ENCODE measurements at regions not wholly inside any gene's neighbourhood (a gene's known extent, or its start where the extent isn't known, plus 50 kb on each side); places are given as distances from the start of the nearest gene placed in this dataset.

DNA sequence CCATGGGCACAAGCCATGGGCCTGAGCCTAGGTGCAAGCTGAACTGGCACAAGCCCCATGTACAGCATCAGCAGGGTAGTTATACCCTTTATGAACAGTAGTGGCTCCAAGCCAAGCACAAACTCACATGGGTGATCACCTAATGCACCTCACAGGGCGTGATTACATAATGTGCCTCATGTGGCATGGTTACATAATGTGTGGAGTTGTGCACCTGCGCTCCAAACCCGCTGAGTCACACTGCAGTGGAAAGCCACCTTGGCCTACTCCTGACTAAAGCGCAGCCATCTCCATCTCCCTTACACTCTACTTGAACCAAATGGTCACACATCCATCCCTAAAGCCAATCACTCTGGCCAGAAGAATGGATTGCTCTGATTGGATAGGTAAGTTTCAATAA lies 279.7 kb downstream of the MBD2 start:
- Mint-ChIP-seq H3K27me3 (no peaks in the 10 kb centered on the region), H3K4me3 (no peak overlapping the region), H3K27ac (no peak overlapping the region), H3K9me3 (peaks cover 11 to 19% (median 17%) of the 10 kb centered on the region in 3 donors), H3K4me1 (no peaks in the 10 kb centered on the region), H3K36me3 (no peaks in the 10 kb centered on the region)
- Histone ChIP-seq H3K4me1 (ENCODE audit: control insufficient read depth in 1 of 2, extremely low read depth in 1 of 2, insufficient read depth in 2 of 2, low read length in 2 of 2) (no peaks in the 10 kb centered on the region), H3K27ac (ENCODE audit: low read length) (no peak overlapping the region), H3K4me3 (ENCODE audit: control insufficient read depth in 1 of 2, extremely low read depth in 1 of 2, low read length in 1 of 2) (no peak overlapping the region), H3K9me3 (no peaks in the 10 kb centered on the region), H3K27me3 (replicated peaks in 1 of 2; ENCODE audit: control insufficient read depth in 2 of 2, extremely low read depth in 1 of 2, insufficient read depth in 2 of 2, low read length in 1 of 2) (no peaks in the 10 kb centered on the region), H3K36me3 (ENCODE audit: control insufficient read depth in 2 of 2, extremely low read depth in 1 of 2, insufficient read depth in 1 of 2, low read length in 1 of 2) (no peaks in the 10 kb centered on the region)
- no peak for ATAC-seq (replicated peaks in 1 of 4)
- POLR2A ChIA-PET = interaction anchor here in 1 of 2 donors (0.8 kb wide), 1 partner anchor 17 kb away, joined by 3 read pairs; no protein-coding TSS in a partner anchor
- 40% methylated on average over 1 of the region's 4 CpGs for WGBS (ENCODE audit: insufficient coverage)
- peak in 5 of 35 experiments; percentile 0 to 6 (median 1) for DNase-seq
- CTCF ChIA-PET = no interaction called here

DNA sequence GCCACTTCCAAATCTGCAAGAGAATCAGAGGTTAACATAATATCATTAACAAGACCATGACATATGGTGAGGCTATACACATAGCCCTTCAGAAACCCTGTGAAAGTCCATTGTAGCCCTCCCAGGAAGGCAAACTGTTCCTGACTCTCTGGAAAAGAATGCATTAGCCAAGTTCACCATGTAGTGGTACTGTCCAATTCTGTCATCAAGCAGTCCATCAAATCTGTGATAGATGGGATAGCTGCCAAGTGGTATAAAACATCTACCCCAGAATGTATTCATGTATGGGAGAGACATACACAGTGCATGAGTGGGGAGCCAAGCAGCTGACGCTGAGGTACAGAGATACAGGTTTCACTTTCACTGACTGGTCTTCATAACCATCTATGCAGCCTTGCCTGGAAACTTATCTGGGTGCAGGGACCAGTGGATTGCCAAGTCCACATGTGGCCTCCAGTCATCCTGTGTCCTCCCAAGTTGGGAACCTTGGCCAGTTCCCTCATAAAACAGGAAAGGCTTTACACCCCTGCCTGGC lies 281.1 kb downstream of the MBD2 start:
- WGBS (ENCODE audit: insufficient coverage) = 83% methylated on average over 1 of the region's 1 CpG
- H3K9me3 ChIP-seq = no peaks in the 10 kb centered on the region
- Mint-ChIP-seq H3K9me3 (peaks cover 11 to 19% (median 17%) of the 10 kb centered on the region in 3 donors), H3K36me3 (no peaks in the 10 kb centered on the region), H3K4me3 (no peak overlapping the region), H3K27ac (no peak overlapping the region), H3K27me3 (no peaks in the 10 kb centered on the region), H3K4me1 (no peaks in the 10 kb centered on the region)
- H3K4me1 ChIP-seq (ENCODE audit: control insufficient read depth in 1 of 2, extremely low read depth in 1 of 2, insufficient read depth in 2 of 2, low read length in 2 of 2) = no peaks in the 10 kb centered on the region
- H3K36me3 ChIP-seq (ENCODE audit: control insufficient read depth in 2 of 2, extremely low read depth in 1 of 2, insufficient read depth in 1 of 2, low read length in 1 of 2) = no peaks in the 10 kb centered on the region
- DNase-seq (no peak), ATAC-seq (replicated peaks in 1 of 4) (no peak)
- POLR2A ChIA-PET = no interaction called here
- no peak overlapping the region for H3K4me3 ChIP-seq (ENCODE audit: control insufficient read depth in 1 of 2, extremely low read depth in 1 of 2, low read length in 1 of 2)
- no peak overlapping the region for H3K27ac ChIP-seq (ENCODE audit: low read length)
- CTCF ChIA-PET = no interaction called here
- no peaks in the 10 kb centered on the region for H3K27me3 ChIP-seq (replicated peaks in 1 of 2; ENCODE audit: control insufficient read depth in 2 of 2, extremely low read depth in 1 of 2, insufficient read depth in 2 of 2, low read length in 1 of 2)

DNA sequence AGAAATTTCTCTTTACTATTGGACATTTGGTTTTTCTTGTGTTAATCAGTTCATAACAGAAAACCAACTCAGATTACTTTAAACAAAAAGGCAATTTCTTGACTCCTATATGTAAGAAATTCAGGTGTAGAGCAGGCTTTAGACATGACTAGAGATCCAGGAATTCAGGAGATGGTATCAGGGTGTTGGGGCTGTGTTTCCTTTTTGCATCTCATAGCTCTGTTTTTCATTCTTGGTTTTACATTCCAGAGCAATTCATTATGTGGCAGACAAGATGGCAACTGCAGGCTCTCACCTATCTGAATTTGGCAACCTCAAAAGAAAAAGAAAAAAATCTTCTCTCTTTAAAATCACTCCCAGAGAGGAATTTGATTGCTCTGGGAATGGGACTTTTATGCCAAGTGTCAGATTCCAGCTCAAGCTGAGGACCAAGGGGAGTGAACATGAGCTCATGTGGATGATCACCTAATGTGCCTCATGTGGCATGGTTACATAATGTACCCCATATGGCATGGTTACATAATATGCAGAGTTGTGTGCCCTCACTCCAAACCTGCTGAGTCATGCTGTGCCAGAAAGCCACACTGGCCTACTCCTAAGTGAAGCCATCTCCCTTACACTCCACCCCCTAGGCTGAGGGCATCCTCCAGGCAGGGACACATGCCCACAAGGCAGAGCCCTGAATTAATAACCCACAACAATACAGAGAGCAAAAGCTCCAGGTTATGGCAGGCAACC lies 282.7 kb downstream of the MBD2 start:
- Mint-ChIP-seq H3K36me3 (no peaks in the 10 kb centered on the region), H3K27me3 (no peaks in the 10 kb centered on the region), H3K9me3 (peaks cover 13 to 19% (median 16%) of the 10 kb centered on the region in 3 donors), H3K4me3 (no peak overlapping the region), H3K27ac (no peak overlapping the region), H3K4me1 (no peaks in the 10 kb centered on the region)
- no peak for DNase-seq
- H3K4me1 ChIP-seq (ENCODE audit: control insufficient read depth in 1 of 2, extremely low read depth in 1 of 2, insufficient read depth in 2 of 2, low read length in 2 of 2) = no peaks in the 10 kb centered on the region
- ATAC-seq (replicated peaks in 1 of 4) = no peak
- no peaks in the 10 kb centered on the region for H3K9me3 ChIP-seq
- ChIA-PET POLR2A (no interaction called here), CTCF (interaction anchor here in 1 of 2 donors (0.5 kb wide), 1 partner anchor 19 kb away, joined by 5 read pairs; no protein-coding TSS in a partner anchor)
- H3K36me3 ChIP-seq (ENCODE audit: control insufficient read depth in 2 of 2, extremely low read depth in 1 of 2, insufficient read depth in 1 of 2, low read length in 1 of 2) = no peaks in the 10 kb centered on the region
- no peak overlapping the region for H3K4me3 ChIP-seq (ENCODE audit: control insufficient read depth in 1 of 2, extremely low read depth in 1 of 2, low read length in 1 of 2)
- H3K27me3 ChIP-seq (replicated peaks in 1 of 2; ENCODE audit: control insufficient read depth in 2 of 2, extremely low read depth in 1 of 2, insufficient read depth in 2 of 2, low read length in 1 of 2) = no peaks in the 10 kb centered on the region
- H3K27ac ChIP-seq (ENCODE audit: low read length) = no peak overlapping the region

DNA sequence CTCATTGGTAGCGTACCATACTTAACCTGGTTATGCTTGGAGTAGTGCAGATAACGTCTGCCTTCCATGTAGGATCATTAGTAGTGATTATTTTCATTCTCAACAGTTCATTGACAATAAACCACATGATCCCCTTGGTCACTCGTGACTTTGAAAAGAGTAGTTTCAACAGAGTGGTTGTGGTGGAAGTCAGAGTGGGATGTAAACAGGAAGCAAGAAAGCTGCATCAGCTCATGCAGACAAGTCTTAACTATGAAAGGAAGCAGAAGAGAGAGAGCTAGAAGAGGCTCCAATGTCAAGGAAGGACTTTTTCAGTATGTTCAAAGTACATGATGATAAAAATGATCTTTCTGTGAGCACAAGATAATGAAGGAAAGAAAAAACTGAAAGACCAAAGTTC lies 287.4 kb downstream of the MBD2 start:
- H3K27me3 Mint-ChIP-seq = no peaks in the 10 kb centered on the region
- ATAC-seq (replicated peaks in 1 of 4) (no peak), DNase-seq (no peak)
- Histone ChIP-seq H3K36me3 (ENCODE audit: control insufficient read depth in 2 of 2, extremely low read depth in 1 of 2, insufficient read depth in 1 of 2, low read length in 1 of 2) (no peaks in the 10 kb centered on the region), H3K27ac (ENCODE audit: low read length) (no peak overlapping the region), H3K27me3 (replicated peaks in 1 of 2; ENCODE audit: control insufficient read depth in 2 of 2, extremely low read depth in 1 of 2, insufficient read depth in 2 of 2, low read length in 1 of 2) (no peaks in the 10 kb centered on the region), H3K4me3 (ENCODE audit: control insufficient read depth in 1 of 2, extremely low read depth in 1 of 2, low read length in 1 of 2) (no peak overlapping the region), H3K4me1 (ENCODE audit: control insufficient read depth in 1 of 2, extremely low read depth in 1 of 2, insufficient read depth in 2 of 2, low read length in 2 of 2) (peaks cover 0 to 2% of the 10 kb centered on the region in 2 experiments), H3K9me3 (no peaks in the 10 kb centered on the region)
- no peaks in the 10 kb centered on the region for H3K36me3 Mint-ChIP-seq
- H3K9me3 Mint-ChIP-seq = peaks cover 0 to 3% (median 0%) of the 10 kb centered on the region in 3 donors
- no peak overlapping the region for H3K27ac Mint-ChIP-seq
- ChIA-PET CTCF (no interaction called here), POLR2A (no interaction called here)
- no peaks in the 10 kb centered on the region for H3K4me1 Mint-ChIP-seq
- no peak overlapping the region for H3K4me3 Mint-ChIP-seq
- 0% methylated on average over 1 of the region's 3 CpGs for WGBS (ENCODE audit: insufficient coverage)

DNA sequence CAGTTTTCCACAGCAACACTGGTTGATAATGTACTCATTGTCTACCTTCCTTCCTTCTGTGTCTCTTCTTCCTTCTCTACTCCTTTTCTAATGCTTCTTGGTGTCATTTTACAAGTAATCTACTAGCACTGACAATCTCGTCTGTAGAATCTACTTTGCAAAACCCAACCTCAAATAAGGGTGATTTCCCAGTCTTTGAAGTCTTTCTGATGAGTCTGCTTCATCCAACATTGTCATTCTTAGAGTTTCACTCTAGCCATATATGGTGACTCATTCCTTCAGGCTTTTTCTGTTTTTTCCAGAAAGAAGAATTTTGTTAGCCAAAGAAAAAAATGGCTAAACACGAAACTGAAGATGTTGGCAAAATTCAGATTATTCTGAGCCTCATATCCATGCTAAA lies 288.7 kb downstream of the MBD2 start:
- ATAC-seq (replicated peaks in 1 of 4) = no peak
- H3K27ac ChIP-seq (ENCODE audit: low read length) = no peak overlapping the region

DNA sequence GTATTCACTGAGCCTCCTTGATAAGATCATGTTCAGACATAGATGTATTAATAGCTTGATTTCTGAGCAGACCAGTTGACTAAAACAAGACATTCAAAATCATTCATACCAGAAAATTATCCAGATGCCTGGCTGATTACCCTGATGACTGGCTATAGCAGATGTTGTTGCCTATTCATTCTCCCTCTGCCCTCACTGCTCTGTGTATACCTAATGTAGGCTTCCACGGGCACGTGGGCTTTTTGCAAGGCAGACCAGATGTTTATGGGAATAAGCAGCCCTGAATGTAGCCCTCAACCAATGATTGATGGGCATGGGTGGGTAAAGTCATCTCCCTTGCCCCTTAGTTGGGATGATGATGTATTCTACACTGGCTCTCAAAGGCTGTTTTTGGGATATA lies 289.1 kb downstream of the MBD2 start:
- no CpG with 5 or more reads among the region's 2 CpGs for WGBS (ENCODE audit: insufficient coverage)
- Mint-ChIP-seq H3K4me3 (no peak overlapping the region), H3K9me3 (peaks cover 0 to 3% (median 0%) of the 10 kb centered on the region in 3 donors), H3K27ac (no peak overlapping the region), H3K36me3 (no peaks in the 10 kb centered on the region), H3K4me1 (no peaks in the 10 kb centered on the region), H3K27me3 (no peaks in the 10 kb centered on the region)
- DNase-seq (no peak), ATAC-seq (replicated peaks in 1 of 4) (no peak)
- no peaks in the 10 kb centered on the region for H3K9me3 ChIP-seq
- ChIA-PET CTCF (no interaction called here), POLR2A (no interaction called here)
- H3K4me3 ChIP-seq (ENCODE audit: control insufficient read depth in 1 of 2, extremely low read depth in 1 of 2, low read length in 1 of 2) = no peak overlapping the region
- H3K27ac ChIP-seq (ENCODE audit: low read length) = no peak overlapping the region
- no peaks in the 10 kb centered on the region for H3K27me3 ChIP-seq (replicated peaks in 1 of 2; ENCODE audit: control insufficient read depth in 2 of 2, extremely low read depth in 1 of 2, insufficient read depth in 2 of 2, low read length in 1 of 2)
- no peaks in the 10 kb centered on the region for H3K36me3 ChIP-seq (ENCODE audit: control insufficient read depth in 2 of 2, extremely low read depth in 1 of 2, insufficient read depth in 1 of 2, low read length in 1 of 2)
- H3K4me1 ChIP-seq (ENCODE audit: control insufficient read depth in 1 of 2, extremely low read depth in 1 of 2, insufficient read depth in 2 of 2, low read length in 2 of 2) = peaks cover 0 to 2% of the 10 kb centered on the region in 2 experiments

More for the DNA sequence above, 288.7 kb downstream of the MBD2 start:
- POLR2A ChIA-PET = no interaction called here
- Mint-ChIP-seq H3K4me1 (no peaks in the 10 kb centered on the region), H3K27ac (no peak overlapping the region), H3K9me3 (peaks cover 0 to 3% (median 0%) of the 10 kb centered on the region in 3 donors), H3K27me3 (no peaks in the 10 kb centered on the region), H3K36me3 (no peaks in the 10 kb centered on the region), H3K4me3 (no peak overlapping the region)
- no peak overlapping the region for H3K4me3 ChIP-seq (ENCODE audit: control insufficient read depth in 1 of 2, extremely low read depth in 1 of 2, low read length in 1 of 2)
- CTCF ChIA-PET = no interaction called here
- H3K27me3 ChIP-seq (replicated peaks in 1 of 2; ENCODE audit: control insufficient read depth in 2 of 2, extremely low read depth in 1 of 2, insufficient read depth in 2 of 2, low read length in 1 of 2) = no peaks in the 10 kb centered on the region
- H3K4me1 ChIP-seq (ENCODE audit: control insufficient read depth in 1 of 2, extremely low read depth in 1 of 2, insufficient read depth in 2 of 2, low read length in 2 of 2) = peaks cover 0 to 2% of the 10 kb centered on the region in 2 experiments
- no peak for DNase-seq
- no peaks in the 10 kb centered on the region for H3K9me3 ChIP-seq
- no peaks in the 10 kb centered on the region for H3K36me3 ChIP-seq (ENCODE audit: control insufficient read depth in 2 of 2, extremely low read depth in 1 of 2, insufficient read depth in 1 of 2, low read length in 1 of 2)
- WGBS (ENCODE audit: insufficient coverage) = no CpG with 5 or more reads among the region's 2 CpGs

All from T-cell (primary cell).